ENCODE measurements at regions not wholly inside any gene's neighbourhood (a gene's known extent, or its start where the extent isn't known, plus 50 kb on each side); places are given as distances from the start of the nearest gene placed in this dataset.

- no peaks in the 10 kb centered on the region for H4K20me1 ChIP-seq (ENCODE audit: insufficient read depth, low read length)
- intact Hi-C loops (cut with micrococcal nuclease): no loop called here
- H3K36me3 Mint-ChIP-seq: no peaks in the 10 kb centered on the region
- H3K9me3 ChIP-seq (replicated peaks in 1 of 2; ENCODE audit: control insufficient read depth in 1 of 2, insufficient read depth in 1 of 2, low read length in 2 of 2): no peaks in the 10 kb centered on the region
- H2AFZ ChIP-seq (ENCODE audit: insufficient read depth, low read depth, low read length, poor library complexity, severe bottlenecking): no peak overlapping the region
- H3K4me3 Mint-ChIP-seq: no peak overlapping the region
- H3K79me2 ChIP-seq (ENCODE audit: insufficient read depth, low read length): no peaks in the 10 kb centered on the region
- H3K27ac Mint-ChIP-seq: no peak overlapping the region
- no peaks in the 10 kb centered on the region for H3K27me3 ChIP-seq (ENCODE audit: control insufficient read depth in 2 of 2, insufficient read depth in 2 of 2, low read length in 2 of 2)
- 100% methylated on average over 3 of the region's 4 CpGs for WGBS (ENCODE audit: insufficient coverage)
- peaks cover 0 to 1% (median 0%) of the 10 kb centered on the region in 7 donors for H3K9me3 Mint-ChIP-seq
- no peak for TF ChIP-seq CTCF (IDR thresholded peaks at IDR 0.05)
- H3K4me2 ChIP-seq (replicated peaks; ENCODE audit: extremely low read depth, low read length, poor library complexity, severe bottlenecking): no peak overlapping the region
- H3K4me1 Mint-ChIP-seq: no peaks in the 10 kb centered on the region
- H3K27ac ChIP-seq (ENCODE audit: low read depth in 1 of 2, low read length in 2 of 2): no peak overlapping the region
- no peaks in the 10 kb centered on the region for H3K4me1 ChIP-seq (ENCODE audit: control insufficient read depth in 1 of 2, insufficient read depth in 2 of 2, low read length in 2 of 2)
- H3K4me3 ChIP-seq (replicated peaks in 1 of 3; ENCODE audit: low read depth in 2 of 3, low read length in 3 of 3): no peak overlapping the region
- no peaks in the 10 kb centered on the region for H3K27me3 Mint-ChIP-seq (ENCODE audit: low read depth in 3 of 3)
- H3K9ac ChIP-seq (ENCODE audit: insufficient read depth, low read length, poor library complexity, severe bottlenecking): no peak overlapping the region
- DNase-seq: no peak
- no peaks in the 10 kb centered on the region for H3K36me3 ChIP-seq (replicated peaks in 1 of 2; ENCODE audit: control insufficient read depth in 1 of 2, insufficient read depth in 2 of 2, low read length in 2 of 2)
Measured at GRCh38 chr2:143841935-143842334, 678.0 kb downstream of the ZEB2 start.

- no peak overlapping the region for H3K4me3 ChIP-seq (replicated peaks in 1 of 3; ENCODE audit: low read depth in 2 of 3, low read length in 3 of 3)
- Mint-ChIP-seq H3K36me3 (no peaks in the 10 kb centered on the region), H3K4me3 (no peak overlapping the region), H3K27me3 (ENCODE audit: low read depth in 3 of 3) (no peaks in the 10 kb centered on the region), H3K27ac (no peak overlapping the region), H3K4me1 (no peaks in the 10 kb centered on the region), H3K9me3 (peaks cover 0 to 3% (median 0%) of the 10 kb centered on the region in 7 donors)
- no peaks in the 10 kb centered on the region for H3K4me1 ChIP-seq (ENCODE audit: control insufficient read depth in 1 of 2, insufficient read depth in 2 of 2, low read length in 2 of 2)
- DNase-seq: no peak
- TF ChIP-seq CTCF (IDR thresholded peaks at IDR 0.05): no peak
- H3K27me3 ChIP-seq (ENCODE audit: control insufficient read depth in 2 of 2, insufficient read depth in 2 of 2, low read length in 2 of 2): no peaks in the 10 kb centered on the region
- intact Hi-C loops (cut with micrococcal nuclease): no loop called here
- H2AFZ ChIP-seq (ENCODE audit: insufficient read depth, low read depth, low read length, poor library complexity, severe bottlenecking): no peak overlapping the region
- H3K9ac ChIP-seq (ENCODE audit: insufficient read depth, low read length, poor library complexity, severe bottlenecking): no peak overlapping the region
- H3K4me2 ChIP-seq (replicated peaks; ENCODE audit: extremely low read depth, low read length, poor library complexity, severe bottlenecking): no peak overlapping the region
- H3K36me3 ChIP-seq (replicated peaks in 1 of 2; ENCODE audit: control insufficient read depth in 1 of 2, insufficient read depth in 2 of 2, low read length in 2 of 2): no peaks in the 10 kb centered on the region
- no peaks in the 10 kb centered on the region for H3K79me2 ChIP-seq (ENCODE audit: insufficient read depth, low read length)
- no peak overlapping the region for H3K27ac ChIP-seq (ENCODE audit: low read depth in 1 of 2, low read length in 2 of 2)
- H4K20me1 ChIP-seq (ENCODE audit: insufficient read depth, low read length): no peaks in the 10 kb centered on the region
- no peaks in the 10 kb centered on the region for H3K9me3 ChIP-seq (replicated peaks in 1 of 2; ENCODE audit: control insufficient read depth in 1 of 2, insufficient read depth in 1 of 2, low read length in 2 of 2)
Measured at GRCh38 chr2:143840601-143841000, 679.3 kb downstream of the ZEB2 start.

All from CD14-positive monocyte (primary cell).